Heart left ventricle (tissue), 16 donors: ENCODE measurements at regions not wholly inside any gene's neighbourhood (a gene's known extent, or its start where the extent isn't known, plus 50 kb on each side); places are given as distances from the start of the nearest gene placed in this dataset.

ENCODE experiments used
- ATAC-seq, 4 donors: fragments of 200-7000 bp; cut with Tn5 transposase; one replicate each; pipeline ENCODE4 v1.9.1; 2020 to 2022; ENCODE audit warnings: moderate library complexity in 4 of 4, mild to moderate bottlenecking in 3 of 4, moderate number of reproducible peaks in 1 of 4
- DNase-seq, 5 donors: peaks; one replicate each; pipeline ENCODE4 v3.0.0-alpha.2; 2020
- H3K27ac ChIP-seq, 12 donors: fragments of 200-600 bp; sonication (generic) in 4 of 12; one replicate each; pipeline versions ENCODE4 v1.5.0 to v1.8.0; 2016 to 2022; ENCODE audit warnings: mild to moderate bottlenecking in 2 of 12
- H3K27me3 ChIP-seq, 9 donors: fragments of 200-600 bp; sonication (generic) in 2 of 9; one replicate each; pipeline versions ENCODE4 v1.5.1 to v1.8.0; 2016 to 2022; ENCODE audit warnings: mild to moderate bottlenecking in 3 of 9
- H3K36me3 ChIP-seq, 9 donors: fragments of 200-600 bp; sonication (generic) in 2 of 9; one replicate each; pipeline versions ENCODE4 v1.5.0 to v1.8.0; 2018 to 2022; ENCODE audit warnings: mild to moderate bottlenecking in 2 of 9
- H3K4me1 ChIP-seq, 12 donors: fragments of 200-600 bp; sonication (generic) in 4 of 12; one replicate each; pipeline versions ENCODE4 v1.5.0 to v1.8.0; 2016 to 2022; ENCODE audit warnings: mild to moderate bottlenecking in 3 of 12
- H3K4me3 ChIP-seq, 12 donors: fragments of 200-600 bp; sonication (generic) in 4 of 12; one replicate each; pipeline versions ENCODE4 v1.5.0 to v1.8.0; 2017 to 2022; ENCODE audit warnings: mild to moderate bottlenecking in 9 of 12, moderate library complexity in 4 of 12
- H3K9me3 ChIP-seq, 12 donors: fragments of 200-600 bp; sonication (generic) in 4 of 12; one replicate each; pipeline versions ENCODE4 v1.5.0 to v1.8.0; 2016 to 2022; ENCODE audit warnings: mild to moderate bottlenecking in 1 of 12
- POLR2A ChIP-seq, 2 donors: fragments of 450-650 bp; IDR thresholded peaks; one replicate each; pipeline ENCODE4 v1.6.1; 2017; ENCODE audit warnings: antibody characterized with exemption in 2 of 2, mild to moderate bottlenecking in 2 of 2, moderate library complexity in 2 of 2
- WGBS, 4 donors: extraction: QIAGEN DNeasy Blood & Tissue Kit in 2 of 4; methylation state at CpG; one replicate each; pipeline versions ENCODE4 v1.1.5 to v1.1.7; 2013 to 2018; 5-methylcytosine and 5-hydroxymethylcytosine counted together
- intact Hi-C, 10 donors: fragments of 100-400 bp; cut with DNase I; formaldehyde crosslinking; loops; one replicate each; pipeline versions ENCODE4 v1.11.1 to v1.14.2; 2022
- TF ChIP-seq, protein P1 (sequence below), 12 donors: fragments of 200-600 bp; sonication (generic) in 4 of 12; IDR thresholded peaks; one replicate each; pipeline versions ENCODE4 v1.5.0 to v1.8.0; 2018 to 2022; ENCODE audit warnings: antibody characterized with exemption in 12 of 12, mild to moderate bottlenecking in 5 of 12
- donor health status: ischemic (EF 13 %, LVEDD 7.1; RV severe dilation, severe dysfunction).
- donor health status: healthy with polysubstance abuse.
- donor health status: DM: no; HTN: yes; CAD: no.
- donor health status: DM: no; HTN: no; CAD: no.
- donor health status: ischemic (EF 25% LVEDD 6.9; RV normal size, moderate dysfunction).
- donor health status: ischemic (EF 25% LVEDD 5.7; RV mildly dilated, moderate dysfunction).
- donor health status: healthy.
- donor health status: DM: yes; HTN: yes; CAD: no.
- donor health status: ischemic (EF 35%, LVEDD 5.7; RV mildly dilated, moderate dysfunction).
- donor health status: nonischemic (EF 11% LVEDD 7.7; RV severe dilation, severe dysfunction).
- donor health status: DM: yes; HTN: yes; CAD: no.
- donor health status: PGD.
- donor health status: ischemic (EF 29% LVEDD 5.4; RV normal size, mild dysfunction).
- donor health status: nonischemic (EF 23%, LVEDD 6.1; RV moderate dilation, normal function).

DNA sequence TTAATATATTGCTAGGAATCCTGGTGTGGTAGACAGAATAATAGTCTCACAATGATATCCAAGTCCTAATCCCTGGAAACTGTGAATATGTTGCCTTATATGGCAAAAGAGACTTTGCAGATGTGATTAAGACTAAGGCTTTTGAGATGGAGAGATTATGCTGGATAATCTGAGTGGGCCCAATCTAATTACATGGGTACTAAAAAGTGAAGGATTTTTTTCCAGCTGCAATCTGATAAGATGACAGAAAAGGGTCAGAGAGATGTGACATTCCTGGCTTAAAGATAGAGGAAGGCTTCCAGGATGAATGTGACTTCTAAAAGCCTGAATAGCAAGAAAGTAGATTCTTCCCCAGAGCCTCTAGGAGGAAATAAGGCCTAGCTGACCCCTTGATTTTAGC, 80.7 kb upstream of the MPDZ start:
- ATAC-seq (no peak), DNase-seq (no peak)
- no peaks in the 10 kb centered on the region for H3K27me3 ChIP-seq
- TF ChIP-seq, protein P1, sequence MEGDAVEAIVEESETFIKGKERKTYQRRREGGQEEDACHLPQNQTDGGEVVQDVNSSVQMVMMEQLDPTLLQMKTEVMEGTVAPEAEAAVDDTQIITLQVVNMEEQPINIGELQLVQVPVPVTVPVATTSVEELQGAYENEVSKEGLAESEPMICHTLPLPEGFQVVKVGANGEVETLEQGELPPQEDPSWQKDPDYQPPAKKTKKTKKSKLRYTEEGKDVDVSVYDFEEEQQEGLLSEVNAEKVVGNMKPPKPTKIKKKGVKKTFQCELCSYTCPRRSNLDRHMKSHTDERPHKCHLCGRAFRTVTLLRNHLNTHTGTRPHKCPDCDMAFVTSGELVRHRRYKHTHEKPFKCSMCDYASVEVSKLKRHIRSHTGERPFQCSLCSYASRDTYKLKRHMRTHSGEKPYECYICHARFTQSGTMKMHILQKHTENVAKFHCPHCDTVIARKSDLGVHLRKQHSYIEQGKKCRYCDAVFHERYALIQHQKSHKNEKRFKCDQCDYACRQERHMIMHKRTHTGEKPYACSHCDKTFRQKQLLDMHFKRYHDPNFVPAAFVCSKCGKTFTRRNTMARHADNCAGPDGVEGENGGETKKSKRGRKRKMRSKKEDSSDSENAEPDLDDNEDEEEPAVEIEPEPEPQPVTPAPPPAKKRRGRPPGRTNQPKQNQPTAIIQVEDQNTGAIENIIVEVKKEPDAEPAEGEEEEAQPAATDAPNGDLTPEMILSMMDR (IDR thresholded peaks at IDR 0.05), result no peak
- TF ChIP-seq POLR2A (IDR thresholded peaks at IDR 0.05), result no peak
- intact Hi-C loops, result loop anchor here in 1 of 10 donors (10.0 kb wide), 1 partner anchor 1045 kb away; no protein-coding TSS in a partner anchor
- H3K36me3 ChIP-seq, result no peaks in the 10 kb centered on the region
- no peaks in the 10 kb centered on the region for H3K9me3 ChIP-seq
- H3K27ac ChIP-seq, result peak overlapping the region in 1 of 12 donors; percentile 17
- peaks cover 0 to 24% (median 0%) of the 10 kb centered on the region in 12 donors for H3K4me1 ChIP-seq
- H3K4me3 ChIP-seq, result no peak overlapping the region

DNA sequence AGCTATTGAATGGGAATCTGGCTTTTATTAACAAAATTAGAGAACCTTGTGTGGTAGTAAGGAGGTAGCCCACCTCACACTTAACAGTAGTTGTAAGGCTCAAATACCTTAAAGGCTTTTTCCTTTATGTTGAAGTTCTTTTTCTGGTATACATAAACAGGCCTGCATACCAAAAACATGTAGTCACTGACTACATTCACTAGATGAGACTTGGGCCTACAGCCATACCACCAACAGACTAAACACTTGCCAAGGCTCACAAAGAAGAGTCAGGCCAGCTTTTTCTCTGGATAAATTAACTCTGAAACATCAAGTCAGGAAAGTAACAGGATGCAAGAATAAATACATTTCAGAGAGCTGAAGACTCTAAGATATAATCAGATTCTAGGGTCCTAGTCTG, 78.6 kb upstream of the MPDZ start:
- ATAC-seq, result peak in 1 of 4 donors; percentile 26
- DNase-seq, result no peak
- Histone ChIP-seq H3K9me3 (no peaks in the 10 kb centered on the region), H3K27ac (peak overlapping the region in 1 of 12 donors; percentile 13), H3K36me3 (no peaks in the 10 kb centered on the region), H3K27me3 (no peaks in the 10 kb centered on the region), H3K4me3 (no peak overlapping the region), H3K4me1 (peaks cover 0 to 24% (median 0%) of the 10 kb centered on the region in 12 donors)
- no peak for TF ChIP-seq POLR2A (IDR thresholded peaks at IDR 0.05)
- TF ChIP-seq, protein P1 (IDR thresholded peaks at IDR 0.05), result no peak
- intact Hi-C loops, result loop anchor here in 6 of 10 donors (10.0 kb wide), 5 partner anchors 67 to 1077 kb away; no protein-coding TSS in a partner anchor

DNA sequence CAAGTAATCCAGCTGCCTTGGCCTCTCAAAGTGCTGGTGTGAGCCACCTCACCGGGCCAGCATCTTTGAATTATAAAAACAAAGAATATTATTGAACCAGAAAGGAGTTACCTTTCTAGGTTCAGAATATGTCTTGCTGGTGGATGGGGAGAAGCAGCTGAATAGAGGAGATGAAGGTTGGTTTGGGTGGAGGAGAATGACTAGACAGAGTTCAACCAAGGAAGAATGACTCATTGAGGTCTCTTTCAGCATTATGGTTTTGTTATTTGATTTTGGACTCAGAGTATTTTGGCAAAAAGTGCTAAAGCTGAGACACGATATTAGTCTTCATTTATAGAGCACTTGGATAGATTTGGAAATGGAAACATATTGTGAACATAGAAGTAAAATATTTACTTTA, 75.2 kb upstream of the MPDZ start:
- Histone ChIP-seq H3K27me3 (no peaks in the 10 kb centered on the region), H3K27ac (no peak overlapping the region), H3K9me3 (no peaks in the 10 kb centered on the region), H3K4me3 (no peak overlapping the region), H3K4me1 (peaks cover 0 to 9% (median 0%) of the 10 kb centered on the region in 12 donors), H3K36me3 (no peaks in the 10 kb centered on the region)
- intact Hi-C loops, result loop anchor here in 9 of 10 donors (5.0 to 10.0 kb wide), 10 partner anchors 70 to 1413 kb away; no protein-coding TSS in a partner anchor
- no peak for ATAC-seq
- 89 to 90% (median 90%) methylated on average over 2 of the region's 2 CpGs for WGBS, 4 donors
- no peak for DNase-seq
- TF ChIP-seq POLR2A (IDR thresholded peaks at IDR 0.05), result no peak
- TF ChIP-seq, protein P1 (IDR thresholded peaks at IDR 0.05), result no peak

DNA sequence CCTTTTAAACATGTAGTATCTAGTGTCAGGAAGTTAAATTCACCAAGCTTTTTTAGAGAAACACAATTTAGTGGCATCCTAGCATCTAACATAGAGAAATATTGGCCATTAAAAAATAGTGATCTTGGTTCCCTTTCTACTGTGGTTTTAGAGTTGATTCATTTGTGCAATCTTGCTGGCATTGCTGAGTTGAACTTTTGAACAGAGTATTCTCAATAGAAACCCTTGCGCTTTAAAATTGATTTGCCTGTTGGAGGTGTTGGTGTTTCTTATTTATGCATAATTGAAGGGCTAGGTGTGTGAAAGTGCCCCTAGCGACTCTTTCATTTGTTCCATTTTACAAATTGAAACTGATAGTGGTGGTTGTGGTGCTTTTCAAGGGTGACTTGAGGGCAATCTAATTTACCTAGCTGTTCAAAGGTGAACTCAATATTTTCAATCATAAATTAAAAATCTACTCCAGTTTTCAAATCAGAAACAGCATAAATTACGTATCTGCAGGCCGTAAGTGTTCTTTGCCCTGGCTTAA, 73.0 kb upstream of the MPDZ start:
- 72 to 86% (median 85%) methylated on average over 4 of the region's 4 CpGs for WGBS, 4 donors
- Histone ChIP-seq H3K9me3 (no peaks in the 10 kb centered on the region), H3K27me3 (no peaks in the 10 kb centered on the region), H3K27ac (no peak overlapping the region), H3K4me1 (no peaks in the 10 kb centered on the region), H3K36me3 (no peaks in the 10 kb centered on the region), H3K4me3 (no peak overlapping the region)
- DNase-seq (no peak), ATAC-seq (no peak)
- TF ChIP-seq, protein P1 (IDR thresholded peaks at IDR 0.05), result no peak
- no peak for TF ChIP-seq POLR2A (IDR thresholded peaks at IDR 0.05)
- intact Hi-C loops, result loop anchor here in 9 of 10 donors (2.0 to 10.0 kb wide), 11 partner anchors 62 to 1415 kb away; no protein-coding TSS in a partner anchor
